GM21619 (cell line): ENCODE measurements at regions not wholly inside any gene's neighbourhood (a gene's known extent, or its start where the extent isn't known, plus 50 kb on each side); places are given as distances from the start of the nearest gene placed in this dataset.

ENCODE experiments used
- ATAC-seq: cut with Tn5 transposase; IDR thresholded peaks from one replicate; pipeline ENCODE4 v1.9.1; 2021; ENCODE audit not compliant: unreplicated experiment

DNA sequence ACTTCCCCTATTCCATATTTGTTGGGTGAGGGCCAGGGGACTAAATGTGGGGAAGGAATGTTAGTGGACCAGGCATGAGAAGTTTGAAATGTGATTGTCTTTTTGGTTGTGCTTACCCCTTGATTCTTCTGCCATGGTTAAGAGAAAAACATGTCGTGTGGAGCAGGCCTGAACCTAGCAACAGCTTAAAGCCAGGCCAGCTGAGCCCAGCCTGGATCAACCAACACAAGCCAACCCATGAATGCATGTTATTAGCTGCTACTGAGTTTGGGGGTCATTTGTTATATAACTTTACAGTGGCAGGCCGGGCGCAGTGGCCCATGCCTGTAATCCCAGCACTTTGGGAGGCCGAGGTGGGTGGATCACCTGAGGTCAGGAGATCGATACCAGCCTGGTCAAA lies 52.4 kb upstream of the TRIO start:
- no peak for ATAC-seq

DNA sequence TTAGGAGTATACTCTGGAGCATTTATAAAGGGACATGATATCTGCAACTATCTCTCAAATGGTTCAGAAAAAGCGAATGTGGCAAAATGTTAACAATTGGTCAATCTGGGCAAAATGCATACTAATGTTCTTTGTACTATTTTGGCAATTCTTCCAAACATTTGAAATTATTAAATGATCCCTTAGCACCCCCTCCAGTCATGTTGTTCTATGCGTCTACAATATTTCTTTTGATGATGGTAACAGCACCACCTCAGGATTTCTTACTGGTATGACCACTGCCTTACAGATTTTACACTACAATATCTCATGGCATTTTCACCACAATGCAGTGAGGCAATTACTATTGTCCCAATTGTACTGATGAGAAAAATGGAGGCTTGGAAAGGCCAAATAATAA lies 52.9 kb upstream of the TRIO start:
- no peak for ATAC-seq

DNA sequence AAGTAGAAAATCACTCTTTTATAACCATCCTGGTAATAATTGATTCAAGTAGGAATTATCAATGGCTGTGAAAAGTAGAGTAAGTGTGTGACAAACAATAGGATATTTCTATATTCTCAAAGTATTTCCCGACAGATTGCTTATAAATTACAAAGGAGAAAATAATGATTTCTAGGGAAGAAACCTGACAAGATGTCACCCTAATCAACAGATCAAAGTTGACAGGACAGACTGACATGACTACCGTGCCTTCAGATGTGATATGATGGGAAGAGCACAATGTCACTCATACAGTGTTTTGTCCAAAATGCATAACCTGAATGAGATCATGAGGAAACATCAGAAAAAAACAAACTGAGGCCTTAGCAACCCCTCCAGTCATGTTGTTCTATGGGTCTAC lies 53.9 kb upstream of the TRIO start:
- ATAC-seq, result no peak

DNA sequence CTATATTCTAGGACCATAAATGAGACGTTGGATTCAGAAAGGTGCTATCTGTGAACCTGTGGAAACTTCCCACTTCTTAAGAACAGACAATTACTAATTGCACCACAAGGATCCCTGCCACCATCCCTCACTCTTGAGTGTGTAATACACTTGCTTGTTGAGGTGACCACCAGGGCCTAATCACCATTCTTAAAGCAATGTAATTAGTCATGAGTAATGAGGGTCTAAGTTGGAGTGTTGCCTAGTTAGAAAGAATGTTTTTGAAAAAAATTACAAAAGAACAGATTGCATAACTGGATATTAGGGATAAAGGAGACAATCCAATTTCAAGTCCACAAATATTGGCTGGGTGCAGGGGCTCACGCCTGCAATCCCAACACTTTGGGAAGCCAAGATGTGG lies 56.9 kb upstream of the TRIO start:
- no peak for ATAC-seq

DNA sequence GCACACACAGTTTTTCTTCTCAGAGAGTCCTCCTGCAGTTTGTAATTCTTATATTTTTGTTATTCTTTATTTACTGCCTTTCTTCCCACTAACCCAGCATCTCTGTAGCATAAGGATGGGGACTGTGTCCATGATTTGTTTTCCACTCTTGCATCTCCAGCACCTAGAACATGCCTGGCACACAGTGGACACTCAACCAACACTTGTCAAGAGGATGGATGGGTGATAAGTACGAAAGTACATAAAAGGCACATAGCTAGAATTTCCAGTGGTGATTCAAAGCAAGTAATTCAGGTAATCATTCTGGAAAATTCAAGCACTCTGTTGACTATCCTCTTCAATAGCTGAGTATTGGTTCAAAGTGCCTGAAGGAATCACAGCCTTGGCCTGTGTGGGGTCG lies 60.2 kb upstream of the TRIO start:
- no peak for ATAC-seq

DNA sequence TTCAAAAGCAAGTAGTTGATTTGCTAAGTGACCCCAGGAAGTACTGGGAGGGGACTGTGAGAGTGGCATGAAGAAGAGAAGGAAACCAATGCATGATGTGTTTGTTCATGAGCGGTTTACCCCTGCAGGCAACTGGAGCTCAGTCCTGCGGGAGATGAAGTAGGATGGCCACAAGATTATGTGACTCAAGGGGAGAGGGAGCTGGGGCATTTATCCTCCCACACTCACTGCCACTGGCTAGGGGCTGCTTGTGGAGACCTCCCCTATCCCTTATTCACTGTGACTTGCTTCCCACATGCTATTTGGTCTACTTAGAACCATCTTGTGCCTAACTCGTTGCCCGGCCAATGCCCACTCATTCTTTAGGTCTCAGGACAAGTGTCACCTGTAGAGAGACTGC lies 60.6 kb upstream of the TRIO start:
- ATAC-seq, result no peak

DNA sequence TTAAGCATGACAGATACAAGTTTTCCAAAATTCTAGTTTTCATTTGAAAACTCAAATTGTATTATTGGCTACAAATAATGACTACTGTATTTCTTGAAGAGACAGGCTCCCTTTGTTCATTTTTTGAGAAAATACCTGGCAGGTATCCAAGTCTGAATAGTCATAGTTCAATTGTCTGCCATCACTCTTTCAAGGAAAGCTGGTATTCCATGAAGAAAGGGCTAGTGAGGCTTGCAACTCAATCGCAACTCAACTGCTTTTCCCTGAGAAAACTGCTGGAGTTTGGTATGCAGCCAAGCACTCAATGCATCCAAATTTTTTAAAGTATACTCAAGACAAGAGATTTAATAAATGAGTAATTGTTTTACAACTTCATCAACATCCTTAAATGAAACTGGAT lies 61.4 kb upstream of the TRIO start:
- ATAC-seq, result no peak

DNA sequence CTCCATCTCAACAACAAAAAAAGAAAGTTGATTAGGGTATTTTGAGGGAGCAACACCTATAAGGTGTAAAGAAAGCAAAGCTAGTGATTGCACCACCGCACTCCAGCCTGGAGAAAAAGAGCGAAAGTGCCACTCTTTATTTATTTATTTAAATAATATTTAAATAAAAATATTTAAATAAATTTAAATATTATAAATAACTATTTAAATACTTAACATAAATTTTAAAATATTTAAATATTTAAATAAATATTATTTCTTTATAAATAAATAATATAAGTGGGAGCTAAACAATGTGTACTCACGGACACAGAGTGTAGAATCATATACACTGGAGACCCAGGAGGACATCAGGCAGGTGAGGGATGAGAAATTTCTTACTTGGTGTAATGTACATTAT lies 64.4 kb upstream of the TRIO start:
- ATAC-seq, result no peak

DNA sequence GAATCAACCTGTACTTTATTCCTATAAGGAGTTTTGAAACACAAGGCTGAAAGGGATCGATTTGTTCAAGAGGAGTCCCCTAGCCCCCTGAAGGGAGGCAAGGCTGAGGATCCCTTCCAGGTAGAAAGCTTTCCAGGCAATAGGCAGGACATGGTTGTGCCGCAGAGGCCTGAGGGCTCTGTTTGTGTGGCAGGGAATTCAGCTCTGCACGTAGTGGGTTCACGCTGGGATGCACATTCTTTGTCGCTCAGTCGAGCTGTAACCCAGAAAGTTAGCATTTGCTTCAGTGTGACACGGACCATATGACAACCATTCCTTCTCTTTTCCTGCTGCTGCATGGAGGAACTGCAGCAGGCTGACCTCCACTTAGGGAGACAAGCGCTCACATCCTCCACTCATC lies 65.6 kb upstream of the TRIO start:
- no peak for ATAC-seq

DNA sequence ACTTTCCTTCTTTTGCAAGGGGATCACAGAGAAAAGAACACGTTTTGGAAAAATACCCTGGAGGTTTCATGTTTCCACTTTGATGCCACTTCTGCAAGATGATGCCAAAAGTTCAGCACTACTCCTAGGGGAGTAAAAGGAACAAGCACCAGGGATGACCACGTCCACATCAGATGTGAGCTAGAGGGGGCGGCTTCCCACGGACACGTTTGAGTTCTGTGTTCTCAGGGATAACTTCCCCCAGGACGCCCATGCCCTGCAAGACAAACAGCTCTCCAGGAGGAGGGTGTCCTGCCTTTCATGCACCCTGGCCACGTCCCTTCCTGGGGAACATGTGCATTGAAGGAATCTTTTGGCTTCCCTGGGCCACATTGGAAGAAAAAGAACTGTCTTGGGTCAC lies 66.6 kb upstream of the TRIO start:
- ATAC-seq, result no peak

DNA sequence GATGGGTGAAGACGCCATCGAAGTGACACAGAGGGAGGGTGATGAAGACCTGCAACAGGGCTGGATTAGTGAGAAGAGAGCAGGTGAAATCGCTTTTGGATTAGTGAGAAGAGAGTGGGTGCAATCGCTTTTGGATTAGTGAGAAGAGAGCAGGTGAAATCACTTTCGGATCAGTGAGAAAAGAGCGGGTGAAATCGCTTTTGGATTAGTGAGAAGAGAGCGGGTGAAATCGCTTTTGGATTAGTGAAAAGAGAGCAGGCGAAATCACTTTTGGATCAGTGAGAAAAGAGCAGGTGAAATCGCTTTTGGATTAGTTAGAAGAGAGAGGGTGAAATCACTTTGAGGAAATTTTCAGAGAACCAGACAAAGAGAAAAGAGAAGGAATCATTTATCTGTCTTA lies 67.2 kb upstream of the TRIO start:
- no peak for ATAC-seq

DNA sequence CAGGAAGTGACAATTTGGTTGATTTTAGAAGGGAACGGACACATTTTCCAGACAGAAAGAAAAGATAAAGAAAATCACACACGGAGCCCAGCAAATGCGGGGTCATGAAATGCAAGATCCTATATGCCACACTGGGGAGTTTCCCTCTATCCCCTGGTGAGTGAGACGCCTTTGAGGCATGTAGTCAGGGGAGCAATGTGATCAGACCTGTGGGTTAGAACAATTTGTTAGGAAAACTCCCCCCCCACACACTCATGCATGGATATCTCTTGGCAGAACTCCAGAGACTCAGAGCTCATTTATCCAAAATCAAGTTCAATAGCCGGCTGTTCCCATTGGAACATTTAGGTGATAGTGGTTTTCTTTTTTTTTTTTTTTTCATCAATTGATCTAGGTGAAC lies 71.7 kb upstream of the TRIO start:
- ATAC-seq, result no peak

DNA sequence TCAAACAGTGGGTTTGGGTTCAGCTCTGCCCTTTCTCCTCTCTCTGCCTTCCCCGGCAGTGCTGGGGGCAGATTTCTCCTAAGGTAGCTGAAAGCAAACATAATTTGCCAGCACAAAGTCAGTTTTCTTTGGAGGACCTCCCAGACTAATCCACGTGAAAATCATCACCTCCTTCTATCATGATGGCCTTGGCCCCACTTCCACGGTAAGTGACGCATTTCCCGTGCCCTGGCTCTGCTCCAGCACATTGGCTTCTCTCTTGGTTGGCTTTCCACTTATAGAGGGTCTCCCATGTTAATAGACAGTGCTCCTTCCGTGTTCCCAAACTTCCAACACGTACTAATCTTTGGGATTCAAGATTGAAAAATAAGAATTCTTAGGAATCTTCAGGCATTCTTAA lies 74.1 kb upstream of the TRIO start:
- no peak for ATAC-seq

DNA sequence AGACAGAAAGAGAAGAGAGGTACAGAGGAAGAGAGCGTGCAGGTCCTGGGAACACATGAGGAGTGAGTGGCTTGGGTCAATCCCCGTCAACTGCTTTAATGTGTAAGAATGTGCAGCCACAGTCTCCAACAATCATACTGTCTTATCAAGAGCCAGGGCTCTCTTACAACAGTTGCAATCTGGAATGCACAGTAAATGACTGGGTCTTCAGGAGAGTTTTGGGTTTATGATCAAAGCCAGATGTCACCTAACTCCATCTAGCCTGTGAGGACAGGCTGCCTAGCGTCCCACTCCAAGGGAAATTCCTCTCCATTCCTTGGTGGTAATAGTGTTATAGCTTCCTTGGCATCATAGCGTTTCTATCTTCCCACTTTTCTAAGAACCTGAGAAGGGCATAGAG lies 75.0 kb upstream of the TRIO start:
- ATAC-seq, result no peak

DNA sequence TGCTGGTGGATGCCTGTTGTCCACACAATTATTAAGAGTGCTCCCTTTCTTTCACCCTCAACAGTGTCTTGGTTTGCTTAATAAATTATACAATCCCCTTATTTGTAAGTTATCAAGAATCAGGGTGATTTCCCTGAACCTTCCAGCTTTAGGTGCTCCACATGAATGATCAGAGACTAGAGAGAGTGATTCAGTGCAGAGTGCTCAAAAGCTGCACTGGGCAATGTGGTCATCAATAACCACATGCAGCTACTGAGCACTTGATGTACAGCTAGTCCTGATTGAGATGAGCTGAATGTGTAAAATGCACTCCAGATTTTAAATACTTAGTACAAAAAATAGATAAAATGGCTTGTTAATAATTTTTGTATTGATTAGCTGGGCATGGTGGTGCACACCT lies 76.8 kb upstream of the TRIO start:
- ATAC-seq, result no peak

DNA sequence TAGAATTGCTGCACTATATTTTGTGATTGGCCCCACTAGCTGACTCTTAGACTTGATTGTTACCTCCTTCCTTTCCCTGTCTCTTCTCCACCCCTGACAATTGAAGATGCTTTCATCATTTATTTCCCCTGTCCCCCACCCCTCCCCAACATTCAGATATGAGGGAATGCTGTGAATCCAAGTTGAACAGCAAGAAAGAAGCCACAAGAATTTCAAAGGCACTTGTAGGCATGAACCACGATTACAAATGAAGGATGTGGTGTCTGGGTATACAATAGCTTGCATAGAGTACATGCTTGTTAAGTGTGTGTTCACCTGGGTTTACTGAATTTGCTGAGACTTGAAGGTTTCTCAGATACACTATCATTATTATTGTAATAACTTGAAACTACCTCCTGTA lies 78.3 kb upstream of the TRIO start:
- ATAC-seq, result no peak

DNA sequence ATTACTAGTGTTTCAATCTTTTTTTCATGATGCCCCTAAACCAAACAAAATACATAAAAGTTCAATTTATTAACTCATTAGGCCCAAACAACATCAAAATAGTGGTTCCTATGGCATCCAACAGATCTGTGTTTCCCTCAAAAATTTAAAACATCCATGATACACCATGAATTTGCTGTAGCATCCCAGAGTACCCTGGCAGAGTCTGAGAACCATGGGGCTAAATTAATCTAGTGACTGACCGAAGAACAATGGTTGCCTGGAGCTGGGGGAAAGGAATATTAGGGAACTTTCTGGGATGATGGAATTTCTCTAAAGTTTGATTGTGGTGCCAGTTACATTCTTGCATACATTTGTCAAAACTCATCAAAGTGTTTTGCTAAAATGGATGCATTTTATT lies 79.5 kb upstream of the TRIO start:
- no peak for ATAC-seq

DNA sequence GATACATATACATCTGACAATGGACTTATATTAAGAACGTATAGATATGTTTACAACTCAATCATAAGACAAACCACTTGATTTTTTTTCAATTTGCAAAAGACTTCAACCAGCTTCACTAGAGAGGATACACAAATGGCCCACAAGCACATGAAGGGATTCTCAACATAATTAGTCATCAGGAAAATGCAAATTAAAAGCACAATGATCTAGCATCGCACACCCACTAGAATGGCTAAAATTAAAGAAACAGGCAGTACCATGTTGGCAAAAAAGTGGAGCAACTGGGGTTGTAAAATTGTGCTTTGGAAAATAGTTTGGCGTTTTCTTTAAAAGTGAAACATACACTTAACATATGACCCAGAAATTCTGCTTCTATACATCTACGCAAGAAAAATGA lies 80.0 kb upstream of the TRIO start:
- ATAC-seq, result no peak

DNA sequence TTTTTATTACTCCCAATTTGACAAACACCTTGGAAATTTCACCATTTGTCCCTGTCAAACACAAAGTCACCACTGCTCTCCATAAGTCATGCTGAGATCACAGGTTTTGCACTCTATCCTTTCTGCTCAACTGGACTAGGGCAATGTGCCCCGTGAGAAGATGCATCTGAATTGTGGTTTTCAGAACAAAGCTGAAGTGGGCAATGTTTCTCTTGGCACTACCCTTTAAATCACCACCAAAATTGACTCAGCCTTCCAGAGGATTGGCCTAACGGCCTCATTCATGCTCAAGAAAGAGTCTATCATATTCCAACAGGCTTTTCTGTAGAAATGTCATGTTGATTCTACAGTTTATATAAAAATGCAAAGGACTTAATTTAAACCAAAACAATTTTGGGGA lies 81.0 kb upstream of the TRIO start:
- ATAC-seq, result no peak

DNA sequence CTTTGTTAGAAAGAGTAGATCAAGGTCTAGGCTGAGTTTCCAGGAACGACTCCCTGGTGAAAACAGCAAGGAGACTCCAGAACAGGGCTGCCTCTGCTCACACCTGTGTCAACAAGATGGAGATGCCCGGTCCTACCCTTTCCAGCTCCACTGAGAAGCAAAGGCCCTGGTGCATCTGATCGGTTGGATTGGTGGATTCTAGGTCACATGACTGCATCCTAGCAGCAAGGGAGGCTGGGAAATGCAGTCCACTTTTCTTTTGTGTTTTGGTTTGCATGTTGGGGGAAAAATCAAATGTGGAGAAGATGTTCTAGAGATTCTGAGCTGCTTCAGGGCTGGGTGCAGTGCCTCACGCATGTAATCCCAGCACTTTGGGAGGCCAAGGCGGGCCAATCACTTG lies 82.0 kb upstream of the TRIO start:
- ATAC-seq, result no peak

DNA sequence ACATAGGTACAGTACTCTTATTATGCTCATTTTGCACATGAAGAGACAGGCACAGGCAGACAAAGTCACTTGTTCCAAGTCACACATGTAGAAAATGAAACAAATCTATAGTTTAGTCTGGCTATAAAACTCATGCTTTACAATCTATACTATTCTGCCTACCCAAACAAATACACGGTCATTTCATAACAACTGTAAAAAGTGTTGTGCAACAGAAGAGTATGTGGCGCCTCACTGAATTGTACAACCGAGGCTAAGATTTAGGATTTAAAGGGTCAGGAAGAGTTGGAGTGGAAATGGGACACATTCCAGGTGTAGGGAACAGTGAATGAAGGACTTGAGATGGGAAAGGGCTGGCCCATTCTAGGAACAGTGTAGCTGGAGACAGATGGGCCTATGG lies 82.9 kb upstream of the TRIO start:
- no peak for ATAC-seq

DNA sequence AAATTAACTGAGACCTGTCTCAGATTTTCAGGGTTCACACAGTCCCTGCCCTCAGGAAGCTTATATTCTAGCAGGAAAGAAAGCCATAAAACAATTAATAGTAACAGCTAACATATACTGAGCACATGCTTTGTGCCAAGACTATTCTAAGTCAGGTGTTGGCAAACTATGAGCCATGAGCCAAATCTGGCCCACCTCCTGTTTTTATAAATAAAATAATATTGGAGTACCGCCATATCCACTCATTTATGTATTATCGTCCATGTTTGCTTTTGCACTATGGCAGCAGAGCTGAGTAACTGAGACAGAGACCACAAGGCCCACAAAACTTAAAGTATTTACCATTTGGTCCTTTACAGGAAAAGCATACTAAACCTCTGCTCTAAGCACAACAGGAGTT lies 83.3 kb upstream of the TRIO start:
- no peak for ATAC-seq

DNA sequence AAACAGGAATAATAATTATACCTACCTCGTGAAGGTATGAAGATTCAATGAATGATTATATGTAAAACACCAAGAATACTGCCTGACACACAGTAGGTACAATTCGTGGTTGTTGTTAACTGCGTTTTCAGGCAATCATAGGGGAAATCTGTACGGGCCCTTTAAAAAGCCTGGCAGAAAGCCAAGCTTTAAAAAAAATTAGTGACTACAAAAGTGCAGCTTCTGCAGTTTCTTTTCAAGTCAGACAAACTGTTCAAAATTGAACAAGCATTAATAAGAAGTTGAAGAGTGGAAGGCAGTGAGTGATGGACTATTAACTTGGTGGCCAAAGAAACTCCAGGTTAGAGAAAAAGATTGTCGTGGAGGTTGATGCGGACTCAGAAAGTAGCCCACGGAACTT lies 85.9 kb upstream of the TRIO start:
- no peak for ATAC-seq

DNA sequence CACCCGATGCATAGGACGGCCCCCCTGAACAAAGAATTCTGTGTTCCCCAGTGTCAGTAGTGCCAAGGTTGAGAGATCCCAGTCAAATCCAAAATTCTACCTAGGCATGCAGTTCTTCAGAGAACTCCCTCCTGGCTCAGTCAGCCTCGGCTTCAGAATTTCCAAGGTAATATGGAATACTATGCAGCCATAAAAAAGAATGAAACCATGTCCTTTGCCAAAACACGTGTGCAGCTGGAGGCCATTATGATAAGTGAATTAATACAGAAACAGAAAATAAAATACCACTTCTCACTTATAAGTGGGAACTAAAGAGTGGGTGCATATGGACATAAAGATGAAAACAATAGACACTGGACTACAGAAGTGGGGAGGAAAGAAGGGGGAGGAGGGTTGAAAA lies 87.1 kb upstream of the TRIO start:
- ATAC-seq, result no peak
